ENCODE measurements at regions not wholly inside any gene's neighbourhood (a gene's known extent, or its start where the extent isn't known, plus 50 kb on each side); places are given as distances from the start of the nearest gene placed in this dataset.

DNA sequence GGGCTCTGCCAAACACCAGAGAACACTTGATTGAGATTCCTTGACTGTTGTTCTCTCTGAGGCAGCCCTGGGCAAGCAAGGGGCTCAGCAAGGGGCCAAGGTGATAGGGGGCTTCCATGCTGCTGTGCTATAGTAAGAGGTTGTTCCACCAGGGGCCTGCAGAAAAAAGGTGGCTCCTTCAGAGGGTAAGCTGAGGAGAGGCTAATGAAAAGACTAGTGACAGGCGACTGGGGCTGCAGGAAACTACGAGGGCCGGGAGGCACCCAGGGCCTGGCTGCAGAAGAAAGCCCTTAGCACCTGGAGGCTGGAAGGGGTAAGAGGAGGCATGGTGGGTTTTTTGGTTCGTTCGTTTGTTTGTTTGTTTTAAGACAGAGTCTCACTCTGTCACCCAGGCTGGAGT, 88.0 kb upstream of the CTNNA1 start:
- WGBS, 2 experiments (ENCODE audit: extremely low coverage in 2 of 2, insufficient read length in 1 of 2) = 86% methylated on average over 3 of the region's 5 CpGs; no CpG with 5 or more reads in 1 of the 2 experiments
- no TSS peak for BruUV-seq (replicated peaks)
- H2BK120ac ChIP-seq (ENCODE audit: low read depth, low read length) = no peak overlapping the region
- no peaks in the 10 kb centered on the region for H3K9me3 ChIP-seq (ENCODE audit: control insufficient read depth, insufficient read depth, low read length)
- H3K27ac ChIP-seq (ENCODE audit: insufficient read depth, low read length) = no peak overlapping the region
- H4K20me1 ChIP-seq (ENCODE audit: insufficient read depth, low read length) = no peaks in the 10 kb centered on the region; the same call in 1 of the 2 replicates
- TF ChIP-seq NFE2L2 (IDR thresholded peaks at IDR 0.05; ENCODE audit: low read depth, low read length) (no peak), RCOR1 (IDR thresholded peaks at IDR 0.05; ENCODE audit: insufficient replicate concordance, low read length) (no peak)
- TF ChIP-seq, protein P1, sequence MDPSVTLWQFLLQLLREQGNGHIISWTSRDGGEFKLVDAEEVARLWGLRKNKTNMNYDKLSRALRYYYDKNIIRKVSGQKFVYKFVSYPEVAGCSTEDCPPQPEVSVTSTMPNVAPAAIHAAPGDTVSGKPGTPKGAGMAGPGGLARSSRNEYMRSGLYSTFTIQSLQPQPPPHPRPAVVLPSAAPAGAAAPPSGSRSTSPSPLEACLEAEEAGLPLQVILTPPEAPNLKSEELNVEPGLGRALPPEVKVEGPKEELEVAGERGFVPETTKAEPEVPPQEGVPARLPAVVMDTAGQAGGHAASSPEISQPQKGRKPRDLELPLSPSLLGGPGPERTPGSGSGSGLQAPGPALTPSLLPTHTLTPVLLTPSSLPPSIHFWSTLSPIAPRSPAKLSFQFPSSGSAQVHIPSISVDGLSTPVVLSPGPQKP (IDR thresholded peaks at IDR 0.05; ENCODE audit: borderline replicate concordance, low read depth, low read length) = no peak
- H3K27me3 ChIP-seq (ENCODE audit: control insufficient read depth, insufficient read depth, low read length) = peaks cover 14% of the 10 kb centered on the region
- no peak for DNase-seq
- no peak overlapping the region for H2BK15ac ChIP-seq (ENCODE audit: low read depth, low read length)
- H3K9me1 ChIP-seq (ENCODE audit: insufficient read depth, low read length) = no peaks in the 10 kb centered on the region; the same call in 1 of the 2 replicates
- no peak overlapping the region for H4K91ac ChIP-seq (ENCODE audit: insufficient read depth, low read depth, low read length)
- H3K4me2 ChIP-seq (ENCODE audit: low read depth, low read length) = no peak overlapping the region
- ATAC-seq (ENCODE audit: low read depth) = no peak
- no peak overlapping the region for H3K23ac ChIP-seq (ENCODE audit: low read depth, low read length)
- no peak overlapping the region for H3K18ac ChIP-seq (ENCODE audit: low read depth, low read length)
- H2BK5ac ChIP-seq (ENCODE audit: low read depth, low read length, poor library complexity, severe bottlenecking) = no peak overlapping the region
- in situ Hi-C loops (cut with MboI; ENCODE audit: low sequenced_read_pairs) = no loop called here
- no peak overlapping the region for H4K5ac ChIP-seq (ENCODE audit: low read depth, low read length)
- H2BK20ac ChIP-seq (ENCODE audit: low read depth, low read length) = no peak overlapping the region
- no peak overlapping the region for H3K4me3 ChIP-seq (ENCODE audit: insufficient read depth, low read depth, low read length)
- intact Hi-C loops (cut with micrococcal nuclease) = no loop called here
- H2AK5ac ChIP-seq (ENCODE audit: low read depth, low read length) = no peak overlapping the region
- H4K8ac ChIP-seq (ENCODE audit: low read depth in 2 of 2, low read length in 2 of 2) = no peak overlapping the region
- H3K36me3 ChIP-seq (ENCODE audit: control insufficient read depth, insufficient read depth, low read length) = no peaks in the 10 kb centered on the region
- H3K9ac ChIP-seq (ENCODE audit: low read depth, low read length) = no peak overlapping the region
- no peaks in the 10 kb centered on the region for H3K79me1 ChIP-seq (ENCODE audit: low read depth in 1 of 2, low read length in 2 of 2)
- H3K14ac ChIP-seq (replicated peaks; ENCODE audit: low read depth, low read length) = no peak overlapping the region
- no peak overlapping the region for H2AK9ac ChIP-seq (replicated peaks; ENCODE audit: low read depth, low read length, poor library complexity)
- POLR2A ChIA-PET (ENCODE audit: unreplicated experiment) = no interaction called here
- H3K4ac ChIP-seq (ENCODE audit: low read depth, low read length) = no peak overlapping the region
- CTCF ChIA-PET = no interaction called here
- no peak overlapping the region for H3K56ac ChIP-seq (ENCODE audit: extremely low read depth, insufficient read depth, low read length)
- no peaks in the 10 kb centered on the region for H3K4me1 ChIP-seq (ENCODE audit: control insufficient read depth, insufficient read depth, low read length)
- dilution Hi-C loops (cut with HindIII; ENCODE audit: low sequenced_read_pairs, unreplicated experiment) = no loop called here
- H2AFZ ChIP-seq (replicated peaks; ENCODE audit: low read length, poor library complexity) = no peak overlapping the region

Measured in IMR-90 (cell line).